ENCODE measurements at regions not wholly inside any gene's neighbourhood (a gene's known extent, or its start where the extent isn't known, plus 50 kb on each side); places are given as distances from the start of the nearest gene placed in this dataset.

GRCh38 chr2:234438305-234438977, 58.4 kb downstream of the ARL4C start:
- no peak for DNase-seq

GRCh38 chr2:234437642-234438304, 59.1 kb downstream of the ARL4C start:
- peak; percentile 93 for DNase-seq

- DNase-seq: no peak
Observed at GRCh38 chr2:234436482-234436837, 60.4 kb downstream of the ARL4C start.

DNA sequence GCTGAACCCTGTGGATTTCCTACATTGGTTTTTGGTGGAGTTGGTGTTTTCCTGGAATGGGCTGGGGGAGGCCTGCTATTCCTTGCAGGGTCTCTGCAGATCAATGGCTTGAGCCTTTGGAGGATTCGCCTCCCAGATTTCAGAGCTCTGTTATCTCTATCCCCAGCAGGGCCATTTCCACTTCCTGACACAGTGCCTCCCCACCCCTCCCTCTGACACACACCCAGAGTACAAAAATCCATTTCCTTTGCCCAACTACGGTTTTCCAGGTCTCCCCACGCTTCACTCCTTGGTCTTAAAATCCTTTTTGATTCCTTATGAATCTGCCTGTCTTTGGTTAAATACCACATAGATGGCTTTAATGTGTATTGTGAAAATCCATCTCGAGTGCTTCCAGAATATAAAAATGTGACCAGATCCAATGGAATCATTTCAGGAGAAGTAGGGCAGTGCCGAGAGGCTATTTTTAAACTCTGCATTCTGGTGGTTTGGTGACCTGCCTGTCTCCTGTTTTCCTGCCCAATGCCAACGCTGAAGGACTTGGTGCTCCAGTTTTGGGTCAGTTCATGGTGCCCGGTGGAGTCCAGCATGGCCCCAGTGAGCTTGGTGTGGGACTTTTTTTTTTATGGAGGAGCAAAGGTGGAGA, 60.9 kb downstream of the ARL4C start:
- DNase-seq: no peak

- DNase-seq: no peak
Observed at GRCh38 chr2:234433201-234433600, 63.7 kb downstream of the ARL4C start.

- DNase-seq: no peak
Observed at GRCh38 chr2:234430871-234431270, 66.0 kb downstream of the ARL4C start.

- DNase-seq: no peak
Observed at GRCh38 chr2:234429265-234429664, 67.6 kb downstream of the ARL4C start.

DNA sequence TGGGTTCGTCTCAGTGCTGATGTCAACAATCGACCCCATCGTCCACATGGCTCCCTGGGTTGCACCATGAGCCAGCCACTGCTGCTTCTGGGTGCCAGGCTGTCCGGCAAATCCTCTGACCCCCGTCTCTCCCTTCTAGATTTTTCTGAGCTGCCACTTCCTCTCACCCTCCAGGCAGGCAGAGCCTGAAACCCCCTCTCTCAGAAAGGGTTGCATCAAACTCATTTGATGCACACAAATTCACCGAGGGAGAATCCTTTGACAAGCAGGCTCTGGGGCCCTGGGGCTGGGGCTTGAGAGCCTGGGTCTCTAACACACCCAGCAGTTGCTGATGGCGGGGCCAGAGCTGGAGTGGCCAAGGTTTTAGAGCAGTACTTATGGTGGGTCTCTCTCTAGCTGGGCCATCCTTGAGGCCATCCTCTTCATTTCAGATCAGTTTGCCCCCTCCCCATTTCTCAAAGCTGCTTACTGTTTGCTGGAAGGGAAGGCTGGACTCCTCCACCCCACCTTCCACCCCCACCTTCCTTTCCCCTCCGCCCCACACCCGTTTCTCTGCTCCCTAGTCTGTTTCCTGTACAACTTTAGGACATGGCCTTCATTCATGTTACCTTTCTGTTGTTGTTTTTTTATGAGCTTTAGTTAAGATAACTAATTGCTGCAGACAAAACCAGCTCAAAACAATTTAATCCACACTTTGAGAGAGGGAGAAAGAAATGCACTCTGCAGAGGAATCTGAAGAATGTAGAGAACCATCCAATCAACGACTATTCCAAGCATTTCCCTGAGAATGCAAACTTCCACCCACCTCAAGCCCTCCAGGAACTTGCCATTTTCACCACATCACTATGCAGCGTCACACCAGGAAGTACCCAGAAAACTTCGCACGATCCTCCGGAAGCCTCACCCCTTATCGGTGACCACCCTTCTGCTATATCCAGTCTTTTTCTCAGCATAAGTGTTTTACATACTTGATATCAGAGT, 69.5 kb downstream of the ARL4C start:
- no peak for DNase-seq

DNA sequence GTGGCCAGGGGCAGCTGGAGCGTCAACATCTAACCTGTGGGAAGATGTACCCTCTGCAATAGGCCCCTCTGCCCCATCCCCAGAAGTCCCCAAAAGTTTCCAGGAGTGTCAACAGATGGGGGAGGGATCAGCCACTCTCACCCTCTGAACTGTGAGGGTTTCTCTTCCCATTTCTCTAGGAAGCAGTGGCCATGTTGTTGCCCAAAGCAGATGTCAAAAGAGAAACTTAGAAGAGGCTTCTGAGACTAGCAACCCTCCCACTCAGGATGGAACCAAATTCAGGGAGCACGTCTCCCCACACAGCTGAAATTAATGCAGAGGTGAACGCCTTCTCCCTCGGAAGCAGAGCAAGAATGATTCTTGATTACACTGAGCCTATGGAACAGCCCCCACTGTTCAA, 70.3 kb downstream of the ARL4C start:
- DNase-seq: no peak

DNA sequence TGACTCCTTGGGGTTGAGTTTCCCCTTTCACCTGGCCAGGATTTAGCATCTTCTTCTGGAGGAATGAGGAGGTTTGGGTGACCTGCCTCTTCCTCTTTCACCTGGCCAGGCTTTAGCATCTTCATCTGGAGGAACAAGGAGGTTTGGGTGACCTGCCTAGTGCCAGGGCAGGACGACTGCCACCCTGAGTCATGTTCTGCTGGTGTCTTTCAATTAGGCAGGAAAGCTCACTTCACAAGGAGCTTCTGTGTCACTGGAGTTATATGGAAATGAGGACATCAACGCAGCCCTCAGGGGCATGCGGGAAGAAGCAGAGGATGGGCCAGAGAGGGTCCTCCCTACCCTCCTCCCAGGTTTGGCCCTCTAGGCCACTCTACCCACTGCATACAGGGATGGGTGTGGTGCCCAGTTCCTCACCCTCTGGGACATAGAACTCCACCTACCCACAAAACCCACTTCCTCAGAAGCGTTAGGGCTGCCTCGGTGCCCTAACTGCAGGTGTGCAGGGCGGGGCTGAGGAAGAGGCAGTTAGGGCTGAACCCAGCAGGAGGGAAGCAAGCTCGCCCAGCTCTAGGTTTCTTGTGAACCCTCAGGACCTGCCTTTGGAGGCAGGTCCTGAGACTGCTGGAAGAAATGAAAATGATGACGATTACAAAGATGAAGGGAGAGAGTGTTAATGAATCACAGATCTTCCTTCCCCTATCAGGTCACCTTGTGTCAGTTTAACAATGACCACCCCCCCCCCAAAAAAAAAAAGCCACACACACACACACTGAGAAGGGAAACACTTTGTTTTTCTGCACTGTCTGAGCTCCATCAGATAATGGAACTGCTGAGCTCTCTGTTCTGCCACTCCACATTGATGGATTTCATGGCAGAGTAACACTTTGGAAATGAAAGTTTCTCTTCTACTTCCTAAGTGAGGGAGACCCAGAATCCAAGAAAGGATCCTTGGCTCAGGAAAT, 71.0 kb downstream of the ARL4C start:
- DNase-seq: no peak

GRCh38 chr2:234423884-234424283, 73.0 kb downstream of the ARL4C start:
- no peak for DNase-seq

DNA sequence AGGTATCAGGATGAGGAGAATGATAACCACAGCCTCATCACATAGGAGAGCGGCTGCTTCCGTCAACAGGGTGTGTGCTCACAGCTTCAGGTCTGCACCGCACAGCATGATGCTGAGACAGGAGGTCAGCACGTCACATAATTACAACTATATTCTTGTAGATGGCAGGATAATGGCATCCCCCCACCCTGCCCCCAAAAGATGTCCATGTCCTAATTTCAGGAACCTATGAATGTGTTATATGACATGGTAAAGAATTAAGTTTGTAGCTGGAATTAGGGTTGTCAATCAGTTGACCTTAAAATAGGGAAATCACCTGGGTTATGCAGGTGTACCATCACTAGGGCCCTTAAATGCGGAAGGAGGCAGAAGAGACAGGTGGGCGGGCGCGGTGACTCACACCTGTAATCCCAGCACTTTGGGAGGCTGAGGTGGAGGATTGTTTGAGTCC, 73.9 kb downstream of the ARL4C start:
- no peak for DNase-seq

GRCh38 chr2:234422273-234422732, 74.6 kb downstream of the ARL4C start:
- no peak for DNase-seq

GRCh38 chr2:234420408-234420807, 76.5 kb downstream of the ARL4C start:
- no peak for DNase-seq

DNA sequence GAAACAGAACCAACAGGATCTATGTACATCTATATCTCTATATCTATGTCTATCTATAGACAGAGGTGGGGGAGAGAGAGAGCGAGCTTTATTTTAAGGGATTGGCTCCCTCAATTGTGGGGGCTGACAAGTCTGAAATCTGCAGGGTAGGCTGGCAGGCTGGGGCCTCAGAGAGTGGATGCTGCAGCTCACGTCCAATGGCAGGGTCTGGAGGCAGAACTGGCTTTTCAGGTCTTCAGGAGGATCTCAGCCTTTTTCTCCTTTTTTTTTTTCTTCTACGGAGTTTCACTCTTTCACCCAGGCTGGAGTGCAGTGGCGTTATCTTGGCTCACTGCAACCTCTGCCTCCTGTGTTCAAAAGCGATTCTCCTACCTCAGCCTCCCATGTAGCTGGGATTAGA, 77.2 kb downstream of the ARL4C start:
- no peak for DNase-seq

GRCh38 chr2:234415706-234416105, 81.2 kb downstream of the ARL4C start:
- no peak for DNase-seq

GRCh38 chr2:234414596-234414995, 82.3 kb downstream of the ARL4C start:
- DNase-seq: no peak

DNA sequence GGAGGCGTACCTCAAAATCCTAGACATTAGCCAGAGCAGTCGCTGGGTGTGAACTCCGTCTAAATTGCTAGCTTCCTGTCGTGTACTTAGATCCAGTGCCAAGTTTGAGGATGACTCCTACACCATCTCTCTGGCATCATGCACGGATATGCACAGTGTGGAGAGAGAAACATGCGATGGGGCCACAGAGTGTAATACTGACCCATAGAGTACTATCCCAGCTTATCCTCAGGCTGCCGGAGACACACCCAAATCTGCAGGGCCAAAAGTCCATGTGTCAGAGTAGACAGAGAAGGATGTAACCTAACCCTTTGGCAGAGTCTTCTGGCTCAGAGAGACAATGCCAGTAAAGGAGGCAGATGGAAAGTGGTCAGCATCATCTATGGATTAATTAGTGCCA, 84.2 kb downstream of the ARL4C start:
- no peak for DNase-seq

- DNase-seq: no peak
Observed at GRCh38 chr2:234411793-234412192, 85.1 kb downstream of the ARL4C start.

DNA sequence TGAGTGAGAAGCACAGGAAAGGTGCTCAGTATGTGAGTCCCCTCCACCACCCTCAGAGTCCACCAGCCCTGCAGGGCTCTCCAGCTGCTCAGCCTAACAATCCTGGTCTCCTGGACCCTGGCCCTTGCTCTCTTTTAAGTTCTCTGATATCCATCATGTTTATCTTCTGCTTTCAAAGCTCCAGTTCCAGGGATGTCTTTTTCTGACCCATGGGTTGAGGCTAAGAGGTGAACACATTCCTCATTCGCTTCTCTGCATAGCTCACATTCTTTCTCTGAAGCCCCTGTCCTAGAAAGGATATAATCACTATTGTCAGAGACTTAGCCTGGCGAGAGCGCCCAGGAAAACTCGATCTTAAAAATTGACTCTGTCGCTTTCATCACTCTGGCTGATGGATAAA, 86.4 kb downstream of the ARL4C start:
- DNase-seq: no peak

DNA sequence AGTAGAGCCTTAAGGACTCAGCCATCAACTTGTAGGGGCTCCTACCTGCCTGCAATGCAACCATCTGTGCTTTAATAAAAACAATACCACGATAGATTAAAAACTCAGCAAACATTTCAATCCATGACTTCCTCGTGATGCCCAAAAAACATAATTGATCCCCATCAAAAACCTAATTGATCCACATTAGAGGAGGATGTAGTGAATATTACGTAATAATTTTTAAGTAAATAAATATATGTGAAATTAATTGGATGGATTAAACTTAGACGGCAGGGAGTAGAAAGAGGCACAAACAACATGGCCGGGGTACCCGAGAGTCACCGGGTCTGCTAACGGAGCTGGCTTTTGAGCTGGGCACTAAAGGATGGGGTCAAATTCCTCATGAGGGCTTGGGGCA, 87.3 kb downstream of the ARL4C start:
- DNase-seq: no peak

- DNase-seq: no peak
Observed at GRCh38 chr2:234406085-234406484, 90.8 kb downstream of the ARL4C start.
